T-cell (primary cell): ENCODE measurements at regions not wholly inside any gene's neighbourhood (a gene's known extent, or its start where the extent isn't known, plus 50 kb on each side); places are given as distances from the start of the nearest gene placed in this dataset.
A peak's percentile ranks its signal among the peaks of the same experiment; 100 is the strongest.

Source experiments
- ATAC-seq, 4 experiments: fragments of 200-7000 bp in 3 of 4; fragments of 150-1000 bp in 1 of 4; cut with Tn5 transposase; replicated peaks in 1 of 4; 1 replicate in 3 of 4; 2 replicates in 1 of 4; pipeline ENCODE4 v1.10.0; 2021; ENCODE audit warnings: moderate library complexity in 3 of 4, mild to moderate bottlenecking in 2 of 4, moderate number of reproducible peaks in 1 of 4
- CTCF ChIA-PET, 2 donors: fragments of 300-600 bp; sonication (Branson Sonifier 250); formaldehyde crosslinking; loops; one replicate each; lab custom pipeline; 2022; ENCODE audit warnings: antibody characterized with exemption in 2 of 2; lab: Charles Lee
- POLR2A ChIA-PET, 2 donors: fragments of 300-600 bp; sonication (Branson Sonifier 250); formaldehyde crosslinking; loops; one replicate each; lab custom pipeline; 2022; ENCODE audit warnings: antibody characterized with exemption in 2 of 2; lab: Charles Lee
- DNase-seq, 35 experiments: peaks; one replicate each; pipeline versions ENCODE4 v3.0.0 to v3.0.0-alpha.2; 2013 to 2023
- H3K27ac ChIP-seq: one replicate; pipeline ENCODE4 v1.5.1; 2013; ENCODE audit warnings: low read length
- H3K27me3 ChIP-seq, 2 experiments: replicated peaks in 1 of 2; 1 replicate in 1 of 2; 2 replicates in 1 of 2; pipeline versions ENCODE4 v1.6.1 to v1.7.0; 2013; ENCODE audit warnings: low read length in 1 of 2, mixed read lengths in 1 of 2; ENCODE audit not compliant: control insufficient read depth in 2 of 2, insufficient read depth in 2 of 2; ENCODE audit errors: extremely low read depth in 1 of 2
- H3K36me3 ChIP-seq, 2 donors: 1 replicate in 1 of 2; 2 replicates in 1 of 2; pipeline versions ENCODE4 v1.6.1 to v1.7.0; 2013; ENCODE audit warnings: low read length in 1 of 2; ENCODE audit not compliant: control insufficient read depth in 2 of 2, insufficient read depth in 1 of 2; ENCODE audit errors: extremely low read depth in 1 of 2
- H3K4me1 ChIP-seq, 2 experiments: 1 replicate in 1 of 2; 2 replicates in 1 of 2; pipeline versions ENCODE4 v1.6.1 to v1.7.0; 2013; ENCODE audit warnings: low read length in 2 of 2, mixed read lengths in 1 of 2; ENCODE audit not compliant: insufficient read depth in 2 of 2, control insufficient read depth in 1 of 2; ENCODE audit errors: extremely low read depth in 1 of 2
- H3K4me3 ChIP-seq, 2 donors: 1 replicate in 1 of 2; 2 replicates in 1 of 2; pipeline versions ENCODE4 v1.5.1 to v1.7.0; 2013; ENCODE audit warnings: mild to moderate bottlenecking in 2 of 2, low read length in 1 of 2, moderate library complexity in 1 of 2; ENCODE audit not compliant: control insufficient read depth in 1 of 2; ENCODE audit errors: extremely low read depth in 1 of 2
- H3K9me3 ChIP-seq: 2 replicates; pipeline ENCODE4 v1.7.0; 2013
- H3K27ac Mint-ChIP-seq, 2 donors: one replicate each; pipeline ENCODE4 v1.8.0; 2020 to 2021; ENCODE audit warnings: mild to moderate bottlenecking in 2 of 2, mixed read lengths in 2 of 2
- H3K27me3 Mint-ChIP-seq, 2 donors: one replicate each; pipeline ENCODE4 v1.8.0; 2021 to 2022; ENCODE audit warnings: mixed read lengths in 2 of 2
- H3K36me3 Mint-ChIP-seq: one replicate; pipeline ENCODE4 v1.8.0; 2021; ENCODE audit warnings: mixed read lengths
- H3K4me1 Mint-ChIP-seq, 3 donors: one replicate each; pipeline ENCODE4 v1.8.0; 2020 to 2022; ENCODE audit warnings: mixed read lengths in 3 of 3, mild to moderate bottlenecking in 1 of 3
- H3K4me3 Mint-ChIP-seq, 3 donors: one replicate each; pipeline ENCODE4 v1.8.0; 2020 to 2022; ENCODE audit warnings: mild to moderate bottlenecking in 3 of 3, mixed read lengths in 3 of 3, moderate library complexity in 3 of 3
- H3K9me3 Mint-ChIP-seq, 3 donors: one replicate each; pipeline ENCODE4 v1.8.0; 2020 to 2022; ENCODE audit warnings: mixed read lengths in 3 of 3
- WGBS: methylation state at CpG from one replicate; pipeline ENCODE4 v1.1.5; 2013; ENCODE audit warnings: missing lambda C conversion rate; ENCODE audit not compliant: insufficient coverage; 5-methylcytosine and 5-hydroxymethylcytosine counted together

DNA sequence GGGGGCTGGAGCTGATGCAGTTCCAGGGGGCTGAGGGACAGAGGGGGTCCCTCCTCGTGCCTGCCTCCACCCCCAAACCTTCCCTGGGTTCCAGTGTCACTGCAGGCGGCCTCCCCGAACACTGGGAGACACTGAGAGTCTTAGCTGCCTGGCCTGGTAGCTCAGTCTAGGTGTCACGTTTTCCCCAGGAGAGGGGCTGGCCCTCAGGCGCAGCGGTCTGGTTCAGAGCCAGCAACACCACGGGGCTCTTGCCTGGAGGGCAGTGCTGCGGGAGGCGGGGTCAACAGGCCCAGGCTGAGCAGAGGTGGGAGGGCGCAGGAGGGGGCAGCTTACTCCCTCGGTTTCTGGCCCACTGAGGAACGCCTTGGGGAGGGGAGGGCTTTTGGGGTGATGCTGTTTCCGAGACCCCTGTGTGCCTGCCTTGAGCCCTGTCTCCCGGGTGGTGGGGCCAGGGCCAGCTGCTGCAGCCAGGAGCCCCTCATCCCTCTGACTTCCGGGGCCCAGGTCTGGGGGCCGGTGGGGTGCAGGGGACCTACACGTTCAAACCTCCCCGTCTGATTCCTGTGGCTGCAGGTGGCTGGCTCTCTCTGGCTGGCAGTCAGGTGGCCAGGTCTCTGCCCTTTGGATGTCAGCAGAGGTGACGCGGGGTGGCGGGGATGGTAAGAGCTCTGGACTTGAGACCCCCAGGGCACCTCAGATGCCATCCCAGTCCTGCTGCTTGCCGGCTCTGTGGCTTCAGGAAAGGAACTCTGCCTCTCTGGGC lies 89.3 kb upstream of the GSE1 start:
- ChIA-PET CTCF (interaction anchor here (0.6 to 0.7 kb wide), 2 partner anchors 33 to 199 kb away, joined by 3 to 4 read pairs; no protein-coding TSS in a partner anchor), POLR2A (no interaction called here)
- Histone ChIP-seq H3K27me3 (peaks cover 0 to 40% of the 10 kb centered on the region in 2 experiments), H3K36me3 (no peaks in the 10 kb centered on the region), H3K4me3 (no peak overlapping the region), H3K9me3 (no peaks in the 10 kb centered on the region), H3K4me1 (peaks cover 0 to 5% of the 10 kb centered on the region in 2 experiments), H3K27ac (no peak overlapping the region)
- Mint-ChIP-seq H3K9me3 (no peaks in the 10 kb centered on the region), H3K4me3 (no peak overlapping the region), H3K36me3 (no peaks in the 10 kb centered on the region), H3K27me3 (peaks cover 0 to 4% of the 10 kb centered on the region in 2 donors), H3K4me1 (no peaks in the 10 kb centered on the region), H3K27ac (no peak overlapping the region)
- WGBS, result 73% methylated on average over 17 of the region's 22 CpGs
- ATAC-seq, result no peak
- no peak for DNase-seq

DNA sequence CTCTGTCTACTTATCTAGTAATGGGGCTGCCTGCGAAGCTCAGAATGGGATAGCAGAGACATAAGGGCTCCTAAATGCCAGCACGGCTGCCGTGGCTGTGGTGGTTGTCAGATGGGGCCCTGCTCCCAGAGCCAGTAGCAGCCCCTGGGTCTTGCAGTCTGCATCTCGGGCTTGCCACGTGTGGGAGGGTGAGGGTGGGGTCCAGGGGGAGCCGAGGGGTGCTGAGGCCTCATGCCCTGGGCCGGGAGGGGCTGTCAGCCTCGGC lies 88.8 kb upstream of the GSE1 start:
- CTCF ChIA-PET, result interaction anchor here in 1 of 2 donors (0.7 kb wide), 1 partner anchor 33 kb away, joined by 4 read pairs; no protein-coding TSS in a partner anchor
- H3K36me3 Mint-ChIP-seq, result no peaks in the 10 kb centered on the region
- POLR2A ChIA-PET, result no interaction called here

GRCh38 chr16:85524630-85525419 lies 88.3 kb upstream of the GSE1 start:
- 81% methylated on average over 25 of the region's 29 CpGs for WGBS
- DNase-seq (peak in 9 of 35 experiments; percentile 5 to 40 (median 12)), ATAC-seq (no peak)
- Mint-ChIP-seq H3K27ac (no peak overlapping the region), H3K9me3 (no peaks in the 10 kb centered on the region), H3K4me1 (no peaks in the 10 kb centered on the region), H3K4me3 (no peak overlapping the region), H3K36me3 (no peaks in the 10 kb centered on the region), H3K27me3 (peaks cover 0 to 4% of the 10 kb centered on the region in 2 donors)
- ChIA-PET CTCF (no interaction called here), POLR2A (no interaction called here)
- peaks cover 0 to 40% of the 10 kb centered on the region in 2 experiments for H3K27me3 ChIP-seq
- H3K4me3 ChIP-seq, result no peak overlapping the region
- no peaks in the 10 kb centered on the region for H3K36me3 ChIP-seq
- H3K4me1 ChIP-seq, result peaks cover 0 to 1% of the 10 kb centered on the region in 2 experiments
- no peak overlapping the region for H3K27ac ChIP-seq
- H3K9me3 ChIP-seq, result no peaks in the 10 kb centered on the region

More for the DNA sequence above, 88.8 kb upstream of the GSE1 start:
- no peak overlapping the region for H3K27ac Mint-ChIP-seq
- ATAC-seq, result no peak
- no peaks in the 10 kb centered on the region for H3K36me3 ChIP-seq
- no peak overlapping the region for H3K4me3 Mint-ChIP-seq
- peaks cover 0 to 3% of the 10 kb centered on the region in 2 experiments for H3K4me1 ChIP-seq
- peaks cover 0 to 40% of the 10 kb centered on the region in 2 experiments for H3K27me3 ChIP-seq
- H3K27ac ChIP-seq, result no peak overlapping the region
- no peaks in the 10 kb centered on the region for H3K9me3 Mint-ChIP-seq
- DNase-seq, result no peak
- no peaks in the 10 kb centered on the region for H3K4me1 Mint-ChIP-seq
- no peaks in the 10 kb centered on the region for H3K9me3 ChIP-seq
- H3K4me3 ChIP-seq, result no peak overlapping the region
- WGBS, result 78% methylated on average over 7 of the region's 8 CpGs
- H3K27me3 Mint-ChIP-seq, result peaks cover 0 to 4% of the 10 kb centered on the region in 2 donors

- POLR2A ChIA-PET, result no interaction called here
- no peak for DNase-seq
Measured at GRCh38 chr16:85525420-85526184, 87.5 kb upstream of the GSE1 start.

DNA sequence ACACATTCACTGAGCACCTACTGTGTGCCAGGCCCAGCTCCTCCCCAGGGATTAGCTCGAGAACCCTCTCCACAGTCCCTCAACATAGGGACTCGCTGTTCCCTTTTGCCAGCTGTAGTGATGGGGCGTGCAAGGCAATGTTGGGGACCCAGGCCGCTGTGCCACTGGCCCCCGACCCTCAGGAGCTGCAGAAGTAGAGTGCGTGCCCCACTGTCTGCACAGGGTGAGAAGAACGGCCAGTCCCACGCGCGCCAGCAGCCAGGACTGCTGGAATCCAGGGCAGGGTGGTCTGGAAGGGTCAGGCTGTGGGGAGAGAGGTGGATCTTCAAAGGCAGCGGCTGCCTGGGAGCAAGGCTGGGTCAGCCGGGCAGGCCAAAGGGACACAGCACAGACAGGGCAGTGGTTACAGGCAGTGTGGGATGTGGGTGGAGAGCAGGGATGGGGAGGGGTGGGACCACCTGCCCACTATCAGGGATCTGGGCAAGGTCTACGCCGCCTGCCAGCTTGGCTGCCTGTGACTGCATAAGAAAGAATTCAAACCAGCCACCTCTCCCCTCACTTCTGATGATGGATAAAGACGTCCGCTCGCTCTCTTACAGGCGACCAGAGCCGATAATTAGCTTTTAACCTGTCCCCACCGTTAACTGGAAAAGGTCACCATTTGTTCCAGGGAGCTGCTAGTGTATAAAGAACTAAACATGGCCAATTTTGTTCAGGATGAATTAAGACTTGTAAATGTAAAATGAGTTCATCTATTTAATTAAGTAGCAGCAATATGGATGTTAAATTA lies 86.7 kb upstream of the GSE1 start:
- Mint-ChIP-seq H3K4me3 (no peak overlapping the region), H3K27me3 (peaks cover 0 to 4% of the 10 kb centered on the region in 2 donors), H3K9me3 (no peaks in the 10 kb centered on the region), H3K4me1 (no peaks in the 10 kb centered on the region), H3K27ac (no peak overlapping the region), H3K36me3 (no peaks in the 10 kb centered on the region)
- ChIA-PET CTCF (no interaction called here), POLR2A (no interaction called here)
- no peaks in the 10 kb centered on the region for H3K9me3 ChIP-seq
- no peak overlapping the region for H3K27ac ChIP-seq
- ATAC-seq (no peak), DNase-seq (no peak)
- 88% methylated on average over 14 of the region's 20 CpGs for WGBS
- no peaks in the 10 kb centered on the region for H3K36me3 ChIP-seq
- H3K27me3 ChIP-seq, result peaks cover 0 to 43% of the 10 kb centered on the region in 2 experiments
- no peaks in the 10 kb centered on the region for H3K4me1 ChIP-seq
- H3K4me3 ChIP-seq, result no peak overlapping the region

More at GRCh38 chr16:85525420-85526184, 87.5 kb upstream of the GSE1 start:
- H3K4me3 ChIP-seq, result no peak overlapping the region
- H3K4me1 ChIP-seq, result no peaks in the 10 kb centered on the region
- H3K9me3 ChIP-seq, result no peaks in the 10 kb centered on the region
- no peaks in the 10 kb centered on the region for H3K9me3 Mint-ChIP-seq
- 86% methylated on average over 9 of the region's 12 CpGs for WGBS
- H3K27ac ChIP-seq, result no peak overlapping the region
- no peaks in the 10 kb centered on the region for H3K36me3 Mint-ChIP-seq
- H3K27ac Mint-ChIP-seq, result no peak overlapping the region
- no peaks in the 10 kb centered on the region for H3K4me1 Mint-ChIP-seq
- H3K4me3 Mint-ChIP-seq, result no peak overlapping the region
- peaks cover 0 to 40% of the 10 kb centered on the region in 2 experiments for H3K27me3 ChIP-seq
- no peaks in the 10 kb centered on the region for H3K36me3 ChIP-seq
- CTCF ChIA-PET, result no interaction called here
- H3K27me3 Mint-ChIP-seq, result peaks cover 0 to 4% of the 10 kb centered on the region in 2 donors
- ATAC-seq, result no peak
